Caki2 (cell line): ENCODE measurements at regions not wholly inside any gene's neighbourhood (a gene's known extent, or its start where the extent isn't known, plus 50 kb on each side); places are given as distances from the start of the nearest gene placed in this dataset.
"Not testable (repeated sequence)": the region's sequence is repeated elsewhere in the genome, so short reads cannot be mapped to it uniquely, and the experiment has no call there.

Experiments used
- DNase-seq: peaks from one replicate; pipeline ENCODE4 v3.0.0-alpha.2; 2015; ENCODE audit warnings: low read depth
- in situ Hi-C: cut with HindIII; loops from 2 replicates; pipeline ENCODE4 v1.10.0; 2016; ENCODE audit warnings: low sequenced_read_pairs, low pct_unique_long_range_greater_than_20kb, mixed read lengths

DNA sequence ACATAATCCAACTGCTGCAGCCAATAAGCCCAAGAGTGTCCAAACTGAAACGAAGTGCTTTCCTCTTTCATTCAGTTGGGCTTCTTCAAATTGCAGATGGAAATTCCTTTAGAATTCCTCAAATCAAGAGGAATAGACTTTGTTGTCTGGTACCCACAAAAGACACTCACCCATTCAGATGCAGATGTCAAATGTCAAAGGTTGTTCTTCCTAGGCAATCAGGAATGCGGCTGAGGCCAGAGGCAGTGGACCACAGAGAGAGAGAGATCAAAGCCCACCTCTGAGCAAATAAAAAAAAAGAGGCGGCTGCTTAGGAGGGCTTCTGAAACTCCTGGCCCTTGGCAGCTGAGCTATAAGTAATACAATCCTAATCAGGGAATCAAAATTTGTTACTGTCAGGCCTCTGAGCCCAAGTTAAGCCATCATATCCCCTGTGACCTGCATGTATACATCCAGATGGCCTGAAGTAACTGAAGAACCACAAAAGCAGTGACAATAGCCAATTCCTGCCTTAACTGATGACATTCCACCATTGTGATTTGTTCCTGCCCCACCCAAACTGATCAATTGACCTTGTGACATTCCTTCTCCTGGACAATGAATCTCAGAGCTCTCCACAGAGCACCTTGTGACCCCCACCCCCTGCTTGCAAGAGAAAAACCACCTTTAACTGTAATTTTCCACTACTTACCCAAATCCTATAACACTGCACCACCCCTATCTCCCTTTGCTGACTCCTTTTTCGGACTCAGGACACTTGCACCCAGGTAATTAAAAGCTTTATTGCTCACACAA lies 303.0 kb upstream of the GJE1 start:
- in situ Hi-C loops: no loop called here
- DNase-seq: no peak

DNA sequence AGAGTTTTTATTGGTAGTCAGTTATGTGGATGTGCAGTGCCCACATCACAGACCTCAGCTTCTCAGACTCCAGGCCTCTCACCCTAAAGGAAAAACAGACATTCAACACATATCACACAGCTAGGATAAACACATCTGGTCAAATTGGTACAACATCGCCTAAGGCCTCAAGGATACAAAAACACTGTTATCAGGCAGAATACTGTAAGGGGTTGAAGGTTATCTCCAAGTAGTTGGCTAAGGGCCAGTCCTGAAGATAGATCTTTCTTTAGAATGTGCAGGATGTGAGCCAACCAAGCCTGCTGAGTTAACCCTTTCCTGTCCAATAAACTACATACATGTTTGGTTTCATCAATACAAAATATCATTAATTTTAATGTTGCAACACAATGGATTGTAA lies 308.4 kb upstream of the GJE1 start:
- DNase-seq: no peak
- in situ Hi-C loops: no loop called here

DNA sequence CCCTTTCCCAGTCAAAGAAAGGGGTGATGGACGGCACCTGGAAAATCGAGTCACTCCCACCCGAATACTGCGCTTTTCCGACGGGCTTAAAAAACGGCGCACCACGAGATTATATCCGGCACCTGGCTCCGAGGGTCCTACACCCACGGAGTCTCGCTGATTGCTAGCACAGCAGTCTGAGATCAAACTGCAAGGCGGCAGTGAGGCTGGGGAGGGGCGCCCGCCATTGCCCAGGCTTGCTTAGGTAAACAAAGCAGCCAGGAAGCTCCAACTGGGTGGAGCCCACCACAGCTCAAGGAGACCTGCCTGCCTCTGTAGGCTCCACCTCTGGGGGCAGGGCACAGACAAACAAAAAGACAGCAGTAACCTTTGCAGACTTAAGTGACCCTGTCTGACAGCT lies 317.7 kb upstream of the GJE1 start:
- in situ Hi-C loops, DNase-seq: not testable (repeated sequence)

DNA sequence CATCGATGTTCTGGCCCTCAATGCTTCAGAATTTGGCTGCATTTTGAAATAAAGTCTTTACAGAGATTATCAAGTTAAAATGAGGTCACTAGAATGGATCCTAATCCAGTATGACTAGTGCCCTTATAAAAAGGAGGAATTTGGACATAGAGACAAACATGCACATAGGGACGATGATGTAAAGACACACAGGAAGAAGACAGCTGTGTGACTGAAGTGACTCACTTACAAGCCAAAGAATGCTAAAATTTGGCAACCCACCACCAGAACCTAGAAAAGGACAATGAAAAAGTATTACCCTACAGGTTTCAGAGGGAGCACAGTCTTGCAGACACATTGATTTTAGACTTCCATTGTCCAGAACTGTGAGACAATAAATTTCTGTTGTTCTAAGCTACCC lies 322.8 kb upstream of the GJE1 start:
- in situ Hi-C loops: no loop called here
- no peak for DNase-seq

DNA sequence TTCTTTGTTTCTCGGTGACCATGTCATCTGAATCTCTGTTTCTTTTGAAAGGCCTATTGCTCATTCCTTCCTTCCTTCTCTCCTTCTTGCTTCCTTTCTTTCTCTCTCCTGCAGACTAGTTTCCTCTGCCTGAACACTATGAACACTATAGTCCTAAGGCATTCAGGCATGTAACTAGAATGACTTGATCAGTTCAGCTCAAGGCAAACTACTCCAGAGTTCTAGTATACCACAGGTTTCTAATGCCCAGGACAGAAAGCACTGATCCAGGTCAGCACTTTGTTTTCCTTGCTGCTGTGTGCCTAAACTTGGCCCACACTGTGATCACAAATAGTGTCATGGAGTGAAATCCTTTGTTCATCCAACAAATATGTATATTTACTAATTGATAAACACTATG lies 324.1 kb upstream of the GJE1 start:
- no peak for DNase-seq
- in situ Hi-C loops: no loop called here

DNA sequence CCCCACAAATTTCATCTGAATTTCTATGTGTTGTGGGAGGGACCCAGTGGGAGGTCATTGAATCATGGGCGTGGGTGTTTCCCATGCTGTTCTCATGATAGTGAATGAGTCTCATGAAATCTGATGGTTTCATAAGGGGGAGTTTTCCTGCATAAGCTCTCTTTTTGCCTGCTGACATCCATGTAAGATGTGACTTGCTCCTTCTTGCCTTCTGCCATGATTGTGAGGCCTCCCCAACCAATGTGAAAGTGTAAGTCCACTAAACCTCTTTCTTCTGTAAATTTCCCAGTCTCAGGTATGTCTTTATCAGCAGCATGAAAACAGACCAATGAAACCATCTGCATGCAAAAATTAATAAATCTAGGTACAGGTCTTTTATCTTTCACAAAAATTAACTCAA lies 331.8 kb upstream of the GJE1 start:
- DNase-seq, in situ Hi-C loops: not testable (repeated sequence)

DNA sequence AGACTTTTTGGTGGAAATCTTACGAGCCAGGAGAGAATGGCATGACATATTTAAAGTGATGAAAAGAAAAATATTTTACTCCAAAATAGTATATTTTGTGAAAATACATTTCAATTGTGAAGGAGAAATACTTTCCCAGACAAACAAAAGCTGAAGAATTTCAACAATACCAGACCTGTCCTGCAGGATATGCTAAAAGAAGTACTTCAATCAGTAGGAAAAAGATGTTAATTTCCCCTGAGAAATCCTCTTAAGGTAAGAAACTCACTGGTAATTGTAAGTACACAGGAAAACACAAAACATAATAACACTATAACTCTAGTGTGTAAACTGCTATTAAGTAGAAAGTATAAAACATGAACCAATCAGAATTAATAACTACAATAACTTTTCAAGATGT lies 341.8 kb upstream of the GJE1 start:
- in situ Hi-C loops: no loop called here
- no peak for DNase-seq

DNA sequence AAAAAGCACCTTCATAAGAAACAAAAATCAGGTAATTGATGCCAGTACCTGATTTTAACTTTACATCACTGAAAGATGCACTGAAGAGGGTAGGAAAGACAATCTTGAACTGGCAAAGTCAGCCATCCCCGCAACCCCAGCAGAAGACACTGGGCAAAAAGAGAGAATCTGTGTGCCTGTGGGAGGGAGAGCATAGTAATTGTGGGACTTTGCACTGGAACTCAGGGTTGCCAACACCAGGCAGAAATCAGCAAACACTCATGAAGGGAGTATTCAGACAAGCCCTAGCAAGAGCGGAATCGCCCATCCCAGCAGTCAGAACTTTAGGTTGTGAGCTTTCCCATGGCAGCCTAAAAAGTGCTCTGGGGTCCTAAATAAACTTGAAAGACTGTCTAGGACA lies 344.6 kb upstream of the GJE1 start:
- no peak for DNase-seq
- in situ Hi-C loops: no loop called here

DNA sequence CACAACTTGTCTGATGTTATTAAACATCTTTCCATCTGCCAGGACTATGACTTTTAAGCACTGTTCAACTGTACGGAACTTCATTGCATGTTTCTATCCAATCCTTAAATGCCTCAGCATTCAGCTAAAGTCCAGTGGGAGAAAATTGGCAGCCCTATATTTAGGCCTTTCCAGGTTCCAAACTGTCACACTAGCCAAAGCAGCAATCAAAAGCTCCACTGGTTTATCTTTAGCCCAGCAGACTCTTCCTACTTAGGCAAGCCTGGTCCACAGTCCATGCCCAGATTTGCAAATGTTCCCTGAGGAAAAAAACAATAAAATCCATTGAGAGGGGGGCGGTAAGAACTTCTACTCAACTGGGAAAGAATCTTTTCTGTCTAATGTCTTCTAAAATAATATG lies 349.1 kb upstream of the GJE1 start:
- in situ Hi-C loops: no loop called here
- no peak for DNase-seq

DNA sequence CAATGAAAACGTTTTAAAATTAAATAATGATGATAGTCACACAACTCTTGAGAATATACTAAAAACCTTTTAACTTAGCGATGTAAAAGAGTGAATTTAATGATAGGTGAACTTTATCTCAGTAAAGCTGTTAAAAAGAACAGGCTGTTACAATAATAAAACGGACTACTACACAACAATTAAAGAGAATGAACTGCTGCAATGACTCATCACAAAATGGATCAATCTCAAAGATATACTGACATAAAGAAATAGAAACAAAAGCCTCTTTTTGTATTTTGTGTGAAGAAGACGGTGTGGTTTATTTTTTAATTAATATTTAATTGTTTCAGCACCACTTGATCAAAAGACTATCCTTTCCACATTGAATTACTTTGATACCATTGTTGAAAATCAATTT lies 352.4 kb upstream of the GJE1 start:
- in situ Hi-C loops: no loop called here

DNA sequence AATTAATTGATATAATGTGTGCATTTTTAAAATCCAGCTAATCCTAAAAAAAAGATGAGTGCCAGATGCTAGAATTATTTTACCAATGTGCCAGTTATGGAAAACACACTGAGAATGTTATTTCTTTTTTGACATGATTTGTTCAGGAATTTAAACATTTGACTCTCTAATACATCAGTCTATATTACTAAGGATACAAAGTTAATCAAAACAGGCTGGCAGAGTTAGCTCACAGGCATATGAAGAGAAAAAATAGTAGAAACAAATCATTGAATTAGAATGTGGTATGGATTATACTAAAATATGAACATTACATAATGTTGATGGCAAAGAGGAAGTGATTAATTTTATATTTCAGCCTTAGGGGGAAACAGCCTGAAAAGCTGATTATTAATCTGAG lies 368.3 kb upstream of the GJE1 start:
- in situ Hi-C loops: no loop called here
- no peak for DNase-seq

More for the DNA sequence above, 352.4 kb upstream of the GJE1 start:
- DNase-seq: no peak

DNA sequence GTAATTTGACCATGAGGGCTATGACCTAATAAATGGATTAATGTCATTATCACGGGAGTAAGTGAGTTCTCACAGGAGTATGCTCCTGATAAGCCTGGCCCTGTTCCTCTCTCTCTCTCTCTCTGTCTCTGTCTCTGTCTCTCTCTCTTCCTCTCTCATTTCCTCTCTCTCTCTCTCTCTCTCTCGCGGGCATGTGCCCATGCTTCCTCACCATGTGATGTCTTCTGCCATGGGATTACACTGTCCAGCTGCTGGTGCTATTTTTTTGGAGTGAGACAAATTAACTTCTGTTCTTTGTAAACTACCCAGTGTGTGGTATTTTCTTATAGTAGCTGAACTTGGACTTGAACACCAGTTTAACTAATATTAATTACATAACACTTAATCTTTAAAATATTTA lies 374.3 kb upstream of the GJE1 start:
- no peak for DNase-seq
- in situ Hi-C loops: no loop called here

DNA sequence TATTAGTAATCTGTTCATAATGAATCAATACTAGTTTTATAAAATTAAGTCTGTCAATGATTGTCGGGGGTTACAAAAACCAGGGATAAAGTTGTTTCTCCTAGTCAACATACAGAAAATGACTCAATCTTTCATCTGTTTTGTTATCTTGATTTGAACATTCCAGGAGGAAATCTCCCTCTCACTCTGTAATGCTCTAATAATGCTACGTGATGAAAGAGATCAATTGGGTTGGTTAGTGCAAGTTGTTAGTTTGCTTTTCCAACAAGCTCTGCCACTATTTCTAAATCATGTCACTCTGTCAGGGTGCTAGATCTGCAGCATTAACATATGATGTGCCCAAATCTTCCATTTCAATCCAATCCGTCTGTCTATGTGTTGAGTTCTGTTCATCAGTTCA lies 379.5 kb upstream of the GJE1 start:
- in situ Hi-C loops: no loop called here
- DNase-seq: no peak

DNA sequence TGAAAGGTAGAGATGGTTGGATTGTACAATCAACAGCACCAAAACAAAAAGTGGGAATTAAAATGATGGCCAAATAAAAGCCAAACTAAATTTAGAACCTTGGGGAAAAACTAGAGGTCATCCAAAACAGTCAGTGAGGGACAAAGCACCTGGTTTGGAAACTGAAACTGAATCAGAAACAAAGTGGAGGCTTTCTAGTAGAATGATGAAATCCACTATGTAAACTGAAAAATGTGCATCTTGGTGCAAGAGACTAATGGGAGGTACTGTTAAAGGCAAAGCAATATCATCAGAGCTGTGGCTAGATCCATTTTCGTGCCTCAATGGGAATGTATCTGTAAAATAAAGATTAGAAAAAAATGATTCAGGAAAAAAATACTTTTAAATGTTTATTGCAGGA lies 380.0 kb upstream of the GJE1 start:
- in situ Hi-C loops: no loop called here
- no peak for DNase-seq

DNA sequence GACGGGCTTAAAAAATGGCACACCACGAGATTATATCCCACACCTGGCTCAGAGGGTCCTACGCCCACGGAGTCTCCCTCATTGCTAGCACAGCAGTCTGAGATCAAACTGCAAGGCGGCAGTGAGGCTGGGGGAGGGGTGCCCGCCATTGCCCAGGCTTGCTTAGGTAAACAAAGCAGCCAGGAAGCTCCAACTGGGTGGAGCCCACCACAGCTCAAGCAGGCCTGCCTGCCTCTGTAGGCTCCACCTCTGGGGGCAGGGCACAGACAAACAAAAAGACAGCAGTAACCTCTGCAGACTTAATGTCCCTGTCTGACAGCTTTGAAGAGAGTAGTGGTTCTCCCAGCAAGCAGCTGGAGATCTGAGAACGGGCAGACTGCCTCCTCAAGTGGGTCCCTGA lies 386.4 kb upstream of the GJE1 start:
- DNase-seq, in situ Hi-C loops: not testable (repeated sequence)

DNA sequence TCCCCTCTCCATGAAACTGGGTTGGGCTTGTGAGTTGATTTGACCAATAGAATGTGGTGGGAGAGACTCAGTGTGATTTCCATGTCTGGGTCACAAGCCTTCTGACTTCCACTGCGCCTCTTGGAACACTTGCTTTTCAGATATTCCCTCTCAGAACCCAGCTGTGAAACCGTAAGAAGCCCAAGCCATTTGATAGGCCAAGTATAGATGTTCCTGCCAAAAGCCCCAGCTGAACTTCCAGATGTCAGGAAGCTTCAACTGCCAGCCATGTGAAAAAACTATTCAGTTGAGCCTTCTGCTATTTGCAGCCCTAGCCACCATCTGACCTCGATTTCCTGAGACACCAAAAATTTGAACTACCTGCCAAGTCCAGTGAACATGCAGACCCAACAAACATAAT lies 387.8 kb upstream of the GJE1 start:
- DNase-seq: no peak
- in situ Hi-C loops: no loop called here

DNA sequence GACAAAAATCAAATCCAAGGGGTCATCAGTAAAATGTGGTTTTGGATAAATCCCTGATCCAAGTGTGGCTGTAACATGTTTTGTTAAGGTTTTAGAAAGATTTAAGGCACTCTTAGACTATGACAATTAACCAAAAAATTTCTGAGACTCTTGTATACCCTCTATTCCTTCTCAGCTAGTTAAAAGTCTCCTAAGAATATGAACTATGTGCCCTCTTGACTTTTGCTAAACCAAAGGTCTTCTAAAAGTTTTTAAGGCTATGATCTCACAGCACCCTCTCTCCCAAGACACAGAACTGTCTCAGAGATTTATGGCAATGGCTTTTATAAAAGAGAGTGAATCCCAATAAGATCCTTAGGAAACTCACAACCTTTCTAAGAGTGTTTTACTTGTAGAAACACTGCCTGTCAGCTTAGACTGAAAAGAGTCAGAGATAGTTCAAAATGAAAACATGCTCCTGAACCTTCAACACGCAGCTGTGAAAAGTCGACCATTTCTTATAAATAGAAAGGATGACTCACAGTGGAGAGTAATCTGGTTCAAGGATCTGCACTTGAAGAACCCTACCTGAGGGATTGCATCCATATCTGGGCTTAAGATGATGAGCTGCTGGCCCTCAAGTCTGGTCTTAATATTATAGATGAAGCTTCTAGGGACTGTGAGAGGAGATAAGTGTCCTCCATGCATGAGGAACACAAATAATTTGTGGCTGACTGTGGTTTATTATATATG lies 388.4 kb upstream of the GJE1 start:
- in situ Hi-C loops: no loop called here
- DNase-seq: no peak

DNA sequence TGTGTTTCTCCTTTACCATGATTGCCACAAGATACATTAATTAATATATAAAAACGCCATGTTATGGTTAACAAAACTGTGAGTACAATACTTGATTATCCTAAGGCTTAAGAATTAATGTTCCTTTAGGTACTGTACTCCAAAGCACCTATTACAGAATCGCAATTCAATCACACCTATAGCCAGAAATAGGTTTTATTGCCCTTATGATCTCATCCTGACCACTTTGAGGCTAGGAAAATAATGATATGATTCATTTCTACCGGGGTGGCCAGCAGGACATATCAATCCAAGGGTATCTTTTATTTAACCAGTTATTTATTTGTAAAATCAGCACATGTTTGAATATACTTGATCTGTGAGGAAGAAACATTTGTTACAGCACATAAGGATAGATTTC lies 396.6 kb upstream of the GJE1 start:
- no peak for DNase-seq

DNA sequence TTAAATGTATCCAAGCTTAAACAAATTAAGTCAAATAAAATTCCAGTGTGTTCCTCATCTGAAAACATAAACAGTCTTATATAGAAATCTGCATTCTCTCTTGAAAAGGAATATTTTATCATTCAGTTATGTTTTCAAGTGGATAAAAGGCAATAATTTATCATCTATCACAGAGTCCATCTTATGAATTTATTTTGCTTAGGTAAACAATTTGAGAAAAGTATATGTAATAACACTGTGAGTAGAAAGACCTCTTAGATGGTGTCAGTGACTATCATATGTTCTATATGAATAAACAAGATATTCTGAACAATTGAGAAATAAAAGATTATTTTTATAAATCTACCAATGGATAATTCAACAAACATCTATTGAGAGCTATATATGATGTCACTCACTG lies 397.6 kb upstream of the GJE1 start:
- no peak for DNase-seq
- in situ Hi-C loops: no loop called here

More for the DNA sequence above, 396.6 kb upstream of the GJE1 start:
- in situ Hi-C loops: no loop called here
